BLaER1 treated with 17β-estradiol and CSF1 and Interleukin-3, amounts not matched to agents 10 nM and 100 nM (cell line): ENCODE measurements at regions not wholly inside any gene's neighbourhood (a gene's known extent, or its start where the extent isn't known, plus 50 kb on each side); places are given as distances from the start of the nearest gene placed in this dataset.

Source experiments
- H3K27ac ChIP-seq, 11 experiments: shearing (Covaris generic); formaldehyde crosslinking; 2 replicates each; pipeline ENCODE4 v1.8.1; 2022
- H3K27me3 ChIP-seq, 11 experiments: shearing (Covaris generic); formaldehyde crosslinking; 2 replicates each; pipeline ENCODE4 v1.8.1; 2022
- H3K36me3 ChIP-seq, 11 experiments: shearing (Covaris generic); formaldehyde crosslinking; 2 replicates each; pipeline ENCODE4 v1.8.1; 2022
- H3K4me1 ChIP-seq, 10 experiments: shearing (Covaris generic); formaldehyde crosslinking; 2 replicates each; pipeline ENCODE4 v1.8.1; 2022
- H3K4me2 ChIP-seq, 11 experiments: shearing (Covaris generic); formaldehyde crosslinking; 2 replicates each; pipeline ENCODE4 v1.8.1; 2022
- H3K4me3 ChIP-seq, 10 experiments: shearing (Covaris generic); formaldehyde crosslinking; 2 replicates each; pipeline ENCODE4 v1.8.1; 2022
- H3K9ac ChIP-seq, 11 experiments: shearing (Covaris generic); formaldehyde crosslinking; 2 replicates each; pipeline ENCODE4 v1.8.1; 2022
- H3K9me3 ChIP-seq, 11 experiments: shearing (Covaris generic); formaldehyde crosslinking; replicated peaks in 1 of 11; 2 replicates each; pipeline ENCODE4 v1.8.1; 2022
- H4K20me1 ChIP-seq, 11 experiments: shearing (Covaris generic); formaldehyde crosslinking; 2 replicates each; pipeline ENCODE4 v1.8.1; 2022
- Cebpa-rat ChIP-seq, 11 experiments: shearing (Covaris generic); IDR thresholded peaks; 2 replicates each; pipeline ENCODE4 v1.8.1; 2022

GRCh38 chr17:54117452-54117851, 294.7 kb downstream of the KIF2B start:
- TF ChIP-seq Cebpa-rat (IDR thresholded peaks at IDR 0.05), result no peak
- no peak overlapping the region for H3K9ac ChIP-seq

DNA sequence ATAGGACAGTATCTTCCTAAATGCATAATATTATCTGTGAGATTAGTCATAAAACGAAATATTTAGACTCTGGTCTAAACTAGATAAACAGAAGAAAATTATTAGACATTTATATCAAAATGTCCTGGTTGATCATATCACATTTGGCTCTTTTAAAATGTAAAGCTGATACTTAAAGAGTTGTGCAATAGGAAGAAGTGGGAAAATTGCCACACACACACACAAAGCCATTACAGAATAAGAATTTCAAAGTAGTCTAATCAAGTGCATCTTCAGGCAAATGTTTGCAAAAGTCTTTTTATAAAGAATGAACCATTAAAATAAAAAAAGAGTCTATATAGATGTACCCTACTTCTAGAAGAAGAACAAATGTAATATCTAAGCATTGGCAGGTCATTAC, 301.7 kb downstream of the KIF2B start:
- peaks cover 10 to 35% (median 24%) of the 10 kb centered on the region in 11 experiments for H3K9me3 ChIP-seq
- no peaks in the 10 kb centered on the region for H3K27me3 ChIP-seq
- no peaks in the 10 kb centered on the region for H3K4me1 ChIP-seq
- H3K36me3 ChIP-seq, result no peaks in the 10 kb centered on the region
- no peak for TF ChIP-seq Cebpa-rat (IDR thresholded peaks at IDR 0.05)
- no peak overlapping the region for H3K4me3 ChIP-seq
- no peak overlapping the region for H3K4me2 ChIP-seq
- H4K20me1 ChIP-seq, result no peaks in the 10 kb centered on the region
- no peak overlapping the region for H3K27ac ChIP-seq
- H3K9ac ChIP-seq, result no peak overlapping the region

More at GRCh38 chr17:54117452-54117851, 294.7 kb downstream of the KIF2B start:
- Histone ChIP-seq H3K4me3 (no peak overlapping the region), H3K27ac (no peak overlapping the region), H3K36me3 (no peaks in the 10 kb centered on the region), H3K9me3 (peaks cover 0 to 11% (median 0%) of the 10 kb centered on the region in 11 experiments; a peak in 4 of 22 replicates), H4K20me1 (no peaks in the 10 kb centered on the region), H3K4me1 (no peaks in the 10 kb centered on the region), H3K4me2 (no peak overlapping the region), H3K27me3 (no peaks in the 10 kb centered on the region)

DNA sequence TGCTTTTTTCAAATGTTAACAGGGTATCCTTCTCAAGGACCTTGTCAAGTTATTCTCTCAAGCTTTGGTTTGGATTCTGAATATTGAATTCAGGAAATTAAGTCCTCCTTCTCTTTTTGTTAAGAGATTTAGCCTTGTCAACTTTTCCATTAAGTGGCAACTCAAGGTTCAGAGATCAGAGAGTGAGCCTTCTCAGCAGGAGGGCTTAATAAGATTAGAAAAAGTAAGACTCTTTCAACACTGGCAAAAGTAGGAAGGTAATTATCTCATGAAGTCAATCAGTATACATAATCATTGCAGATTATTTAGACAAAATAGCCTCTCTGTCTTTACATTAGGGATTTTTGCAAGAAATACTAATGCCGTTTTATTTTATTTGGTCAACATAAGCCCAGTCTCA, 330.7 kb downstream of the KIF2B start:
- Histone ChIP-seq H4K20me1 (no peaks in the 10 kb centered on the region), H3K4me3 (no peak overlapping the region), H3K27ac (no peak overlapping the region), H3K4me1 (no peaks in the 10 kb centered on the region), H3K9me3 (no peaks in the 10 kb centered on the region), H3K27me3 (no peaks in the 10 kb centered on the region), H3K9ac (no peak overlapping the region), H3K36me3 (no peaks in the 10 kb centered on the region), H3K4me2 (no peak overlapping the region)
- no peak for TF ChIP-seq Cebpa-rat (IDR thresholded peaks at IDR 0.05)

GRCh38 chr17:54157542-54157941, 334.8 kb downstream of the KIF2B start:
- no peaks in the 10 kb centered on the region for H3K36me3 ChIP-seq
- H3K4me1 ChIP-seq, result no peaks in the 10 kb centered on the region
- H3K27me3 ChIP-seq, result no peaks in the 10 kb centered on the region
- no peak overlapping the region for H3K4me2 ChIP-seq
- no peak for TF ChIP-seq Cebpa-rat (IDR thresholded peaks at IDR 0.05)
- no peak overlapping the region for H3K4me3 ChIP-seq
- no peaks in the 10 kb centered on the region for H3K9me3 ChIP-seq
- H3K27ac ChIP-seq, result no peak overlapping the region
- H4K20me1 ChIP-seq, result no peaks in the 10 kb centered on the region
- no peak overlapping the region for H3K9ac ChIP-seq

DNA sequence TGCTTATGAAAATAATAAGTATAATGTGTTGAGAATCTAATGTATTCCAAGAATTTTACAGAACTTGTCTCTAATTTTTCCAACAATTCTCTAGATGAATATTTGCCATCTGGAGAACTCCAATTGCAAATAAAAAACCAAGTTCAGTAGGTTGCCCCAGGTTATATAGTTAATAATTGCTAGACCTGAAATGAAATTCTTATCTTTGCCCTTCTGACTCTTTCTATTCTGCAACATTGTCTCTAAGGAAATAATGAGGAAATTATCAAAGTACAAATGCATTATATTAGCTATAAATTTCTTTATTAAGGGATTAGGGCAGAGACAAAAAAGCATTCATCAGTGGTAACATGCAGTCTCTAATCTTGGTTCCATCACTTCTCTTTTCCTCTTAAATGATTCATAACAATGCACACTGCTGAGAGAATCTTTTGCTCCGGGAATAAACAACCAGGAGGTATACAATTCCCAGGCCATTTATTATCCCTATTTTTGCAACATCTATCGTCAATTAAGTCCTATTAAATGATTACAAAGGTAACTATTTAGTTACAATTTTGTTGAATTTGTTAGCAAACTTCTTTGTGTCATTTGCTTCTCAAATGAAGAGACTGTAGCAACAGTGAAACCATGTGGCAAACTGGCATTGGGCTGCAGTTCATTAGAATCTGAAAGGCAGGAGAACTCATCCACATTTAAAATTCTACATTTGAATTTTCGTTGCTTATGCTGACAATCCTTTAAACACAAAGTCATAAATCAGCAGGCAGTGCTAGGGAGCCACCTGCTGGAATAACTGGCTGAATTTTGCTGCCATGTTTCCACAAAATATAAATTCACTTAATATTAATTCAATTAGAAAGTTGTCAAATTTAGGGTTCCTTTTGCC, 349.6 kb downstream of the KIF2B start:
- Histone ChIP-seq H4K20me1 (no peaks in the 10 kb centered on the region), H3K4me2 (peak overlapping the region in 1 of 11 experiments; percentile 17; a peak in 1 of 22 replicates), H3K27ac (no peak overlapping the region), H3K4me3 (no peak overlapping the region), H3K36me3 (no peaks in the 10 kb centered on the region), H3K9ac (no peak overlapping the region), H3K4me1 (no peaks in the 10 kb centered on the region), H3K27me3 (no peaks in the 10 kb centered on the region), H3K9me3 (no peaks in the 10 kb centered on the region)
- no peak for TF ChIP-seq Cebpa-rat (IDR thresholded peaks at IDR 0.05)

DNA sequence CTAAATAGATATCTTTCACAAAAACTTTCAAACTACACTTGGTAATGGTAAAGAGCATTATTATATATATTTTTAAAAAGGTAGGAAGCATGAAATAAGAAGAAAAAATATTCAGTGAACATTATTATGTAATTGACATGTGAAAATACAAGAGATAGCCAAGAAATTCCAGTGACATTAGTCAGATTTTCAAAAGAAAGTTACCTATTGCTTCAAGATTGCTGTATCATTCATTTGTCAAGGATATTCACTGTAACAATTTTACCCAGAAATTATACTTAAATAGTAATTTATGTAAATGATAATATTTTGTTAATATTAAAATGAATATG, 350.2 kb downstream of the KIF2B start:
- no peaks in the 10 kb centered on the region for H3K9me3 ChIP-seq

GRCh38 chr17:54177606-54178308, 355.0 kb downstream of the KIF2B start:
- TF ChIP-seq Cebpa-rat (IDR thresholded peaks at IDR 0.05), result no peak
- H3K4me2 ChIP-seq, result no peak overlapping the region
- H3K9ac ChIP-seq, result no peak overlapping the region
- no peaks in the 10 kb centered on the region for H3K27me3 ChIP-seq
- H3K9me3 ChIP-seq, result no peaks in the 10 kb centered on the region
- H3K36me3 ChIP-seq, result no peaks in the 10 kb centered on the region
- H3K4me3 ChIP-seq, result no peak overlapping the region
- H4K20me1 ChIP-seq, result no peaks in the 10 kb centered on the region
- H3K4me1 ChIP-seq, result no peaks in the 10 kb centered on the region
- no peak overlapping the region for H3K27ac ChIP-seq

More for the DNA sequence above, 350.2 kb downstream of the KIF2B start:
- H3K4me2 ChIP-seq, result no peak overlapping the region
- H4K20me1 ChIP-seq, result no peaks in the 10 kb centered on the region
- no peak for TF ChIP-seq Cebpa-rat (IDR thresholded peaks at IDR 0.05)
- H3K9ac ChIP-seq, result no peak overlapping the region
- H3K27ac ChIP-seq, result no peak overlapping the region
- H3K36me3 ChIP-seq, result no peaks in the 10 kb centered on the region
- H3K4me1 ChIP-seq, result no peaks in the 10 kb centered on the region
- no peak overlapping the region for H3K4me3 ChIP-seq
- no peaks in the 10 kb centered on the region for H3K27me3 ChIP-seq

GRCh38 chr17:54180950-54181349, 358.2 kb downstream of the KIF2B start:
- no peak overlapping the region for H3K9ac ChIP-seq
- no peak overlapping the region for H3K27ac ChIP-seq
- H3K4me1 ChIP-seq, result no peaks in the 10 kb centered on the region
- H4K20me1 ChIP-seq, result no peaks in the 10 kb centered on the region
- no peaks in the 10 kb centered on the region for H3K9me3 ChIP-seq
- H3K4me2 ChIP-seq, result no peak overlapping the region
- TF ChIP-seq Cebpa-rat (IDR thresholded peaks at IDR 0.05), result no peak
- no peaks in the 10 kb centered on the region for H3K27me3 ChIP-seq
- no peaks in the 10 kb centered on the region for H3K36me3 ChIP-seq
- H3K4me3 ChIP-seq, result no peak overlapping the region

DNA sequence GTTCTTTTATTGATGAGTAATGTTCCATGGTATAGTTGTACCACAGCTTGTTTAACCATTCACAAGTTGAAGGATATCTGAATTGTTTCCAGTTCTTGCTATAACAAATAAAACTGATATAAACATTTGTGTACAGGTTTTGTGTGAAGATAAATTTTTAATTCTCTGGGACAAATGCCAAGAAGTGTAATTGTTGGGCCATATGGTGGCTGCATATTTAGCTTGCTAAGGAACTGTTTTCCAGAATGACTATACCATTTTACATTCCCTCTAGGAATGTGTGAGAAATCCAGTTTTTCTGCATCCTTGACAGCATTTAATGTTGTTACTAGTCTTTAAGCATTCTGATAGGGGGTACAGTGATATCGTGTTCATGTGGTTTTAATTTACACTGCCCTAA, 368.5 kb downstream of the KIF2B start:
- Histone ChIP-seq H3K27ac (no peak overlapping the region), H4K20me1 (no peaks in the 10 kb centered on the region), H3K4me1 (no peaks in the 10 kb centered on the region), H3K4me3 (no peak overlapping the region), H3K9me3 (no peaks in the 10 kb centered on the region), H3K36me3 (no peaks in the 10 kb centered on the region), H3K9ac (no peak overlapping the region), H3K4me2 (no peak overlapping the region), H3K27me3 (no peaks in the 10 kb centered on the region)
- TF ChIP-seq Cebpa-rat (IDR thresholded peaks at IDR 0.05), result no peak

DNA sequence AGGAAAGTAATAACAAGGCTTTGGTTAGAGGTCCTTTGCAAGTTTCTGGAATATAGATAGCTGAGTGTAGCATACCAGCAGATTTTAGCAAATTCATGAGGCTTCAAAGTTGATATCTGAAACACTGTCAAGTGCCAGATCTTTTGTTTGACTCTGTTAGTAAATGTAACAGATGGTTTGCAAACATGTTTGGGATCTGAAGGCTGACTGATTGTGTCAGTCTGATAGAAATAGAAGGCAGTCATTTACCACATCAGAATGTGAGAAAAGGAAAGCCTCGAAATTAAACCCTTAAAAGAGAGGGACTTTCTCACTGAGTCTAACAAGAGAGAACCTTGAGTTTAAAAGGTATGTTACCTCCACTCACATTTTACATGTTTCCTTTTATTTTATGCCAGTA, 371.5 kb downstream of the KIF2B start:
- H3K27me3 ChIP-seq, result no peaks in the 10 kb centered on the region
- H4K20me1 ChIP-seq, result no peaks in the 10 kb centered on the region
- H3K4me3 ChIP-seq, result no peak overlapping the region
- H3K9me3 ChIP-seq, result no peaks in the 10 kb centered on the region
- no peak overlapping the region for H3K27ac ChIP-seq
- no peak overlapping the region for H3K9ac ChIP-seq
- no peak overlapping the region for H3K4me2 ChIP-seq
- no peaks in the 10 kb centered on the region for H3K36me3 ChIP-seq
- no peak for TF ChIP-seq Cebpa-rat (IDR thresholded peaks at IDR 0.05)
- no peaks in the 10 kb centered on the region for H3K4me1 ChIP-seq
